ENCODE measurements at regions not wholly inside any gene's neighbourhood (a gene's known extent, or its start where the extent isn't known, plus 50 kb on each side); places are given as distances from the start of the nearest gene placed in this dataset.

DNA sequence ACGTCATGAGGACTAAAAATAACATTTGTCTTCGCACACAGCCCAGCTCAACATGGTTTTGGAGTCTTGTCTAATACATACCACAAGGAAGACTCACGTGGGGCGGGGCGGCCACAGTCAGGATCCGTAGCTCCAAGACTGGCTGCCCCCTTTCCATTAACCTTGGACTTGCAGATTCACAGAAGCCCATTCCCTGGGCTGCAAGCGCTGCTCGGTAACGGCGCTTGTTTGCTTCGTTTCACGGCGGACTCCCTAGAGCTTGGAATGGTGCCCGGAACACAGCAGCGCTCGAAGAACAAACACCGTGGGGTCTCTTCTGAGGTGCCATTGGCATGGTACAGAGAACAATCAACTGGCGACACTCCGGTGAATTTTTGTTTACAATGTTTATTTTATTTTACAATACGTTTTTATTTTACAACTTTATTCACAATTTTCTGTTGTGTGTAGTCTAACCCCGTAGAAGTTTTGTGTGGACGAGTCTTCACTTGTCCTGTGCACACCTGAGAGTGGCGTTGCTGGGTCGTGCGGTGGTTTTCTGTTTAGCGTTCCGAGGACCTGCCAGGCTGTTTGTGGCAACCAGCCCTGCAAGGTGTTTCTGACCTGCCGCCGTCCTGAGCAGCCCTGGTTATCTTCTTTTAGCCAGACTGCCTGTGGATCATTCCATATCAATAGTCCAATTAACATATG, 126.5 kb downstream of the GALR1 start:
- TF ChIP-seq ZNF274 (IDR thresholded peaks at IDR 0.05; ENCODE audit: low read depth, low read length) (no peak), SUZ12 (IDR thresholded peaks at IDR 0.05; ENCODE audit: extremely low read depth, insufficient read depth, insufficient read length) (no peak)
